Activated CD4-positive, alpha-beta T cell treated with anti-CD3 and anti-CD28 coated beads, Interleukin-2, amount 50 U/mL, for 48 hours (primary cell): ENCODE measurements at regions not wholly inside any gene's neighbourhood (a gene's known extent, or its start where the extent isn't known, plus 50 kb on each side); places are given as distances from the start of the nearest gene placed in this dataset.

Source experiments
- DNase-seq, 2 experiments: peaks; one replicate each; pipeline ENCODE4 v3.0.0-alpha.2; 2020

DNA sequence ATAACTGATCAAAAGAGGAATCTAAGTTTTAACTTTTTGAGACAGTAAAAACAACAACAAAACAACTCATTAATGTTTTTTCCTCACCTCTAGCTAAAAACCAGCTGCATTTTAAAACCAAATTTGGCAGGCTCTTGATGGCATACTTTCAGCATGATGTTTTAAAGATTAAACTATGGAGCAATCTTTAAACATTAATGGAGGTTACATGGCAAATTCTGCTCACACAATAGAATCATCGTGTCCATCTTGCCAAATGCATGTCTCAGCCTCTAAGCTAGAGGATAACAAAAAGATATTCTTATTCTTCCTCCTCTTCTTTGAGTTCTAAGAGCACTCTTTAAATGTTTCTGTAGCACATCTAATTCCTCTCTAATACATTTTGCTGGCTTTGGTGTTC, 579.8 kb upstream of the PKN2 start:
- no peak for DNase-seq

DNA sequence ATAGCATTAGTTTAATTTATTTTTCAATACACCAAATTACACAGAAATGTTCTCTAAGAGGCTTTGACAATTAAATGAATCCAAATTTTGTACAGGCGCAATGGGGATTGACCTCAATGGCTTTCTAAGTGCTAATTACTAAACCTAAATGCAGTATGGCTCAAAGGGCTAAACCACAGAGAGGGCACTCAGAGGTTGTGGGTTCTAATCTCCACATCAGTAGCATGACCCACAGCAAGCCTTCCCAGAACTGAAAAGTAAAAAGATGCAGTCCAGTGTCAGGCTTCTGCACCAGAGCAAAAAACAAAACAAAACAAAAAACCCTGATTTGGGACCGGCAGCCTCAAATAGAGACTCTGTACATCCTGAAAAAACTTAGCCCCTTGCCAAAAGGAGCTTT, 579.2 kb upstream of the PKN2 start:
- DNase-seq: no peak

DNA sequence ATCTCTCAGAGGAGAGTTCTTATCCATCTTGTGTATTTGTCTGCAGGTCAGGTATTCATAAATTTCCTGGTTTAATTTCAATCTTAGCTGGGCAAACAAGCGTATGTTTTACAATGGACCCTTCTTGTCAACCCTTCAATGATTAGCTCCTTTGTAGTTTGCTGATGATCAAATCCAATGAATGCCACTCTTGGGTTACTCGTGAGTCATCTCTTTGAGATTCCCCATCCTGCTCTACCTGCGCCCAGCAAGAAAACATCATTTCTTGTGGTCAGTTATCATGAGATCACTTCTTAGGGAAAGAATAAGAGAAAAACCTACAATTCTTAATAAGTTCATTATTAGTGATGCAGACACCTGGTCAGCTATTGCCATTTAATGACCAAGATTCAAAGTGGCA, 572.3 kb upstream of the PKN2 start:
- no peak for DNase-seq

DNA sequence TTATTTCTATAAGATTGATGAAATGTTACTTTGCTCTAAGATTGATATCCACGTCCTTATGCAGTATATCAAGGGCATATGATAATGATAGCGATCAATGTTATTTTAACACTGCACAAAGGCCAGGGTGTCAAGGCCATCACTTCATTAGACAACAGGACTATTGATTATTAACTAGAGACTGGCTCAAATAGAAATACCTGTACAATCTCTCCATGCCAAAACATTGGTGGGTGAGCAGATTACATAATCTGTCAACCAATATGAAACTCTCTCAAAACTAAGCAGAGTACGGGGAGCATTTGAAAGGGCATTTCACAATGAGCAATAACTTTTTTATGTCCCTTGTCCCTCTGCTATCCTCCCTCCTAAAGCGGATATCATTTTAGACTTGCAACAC, 566.5 kb upstream of the PKN2 start:
- no peak for DNase-seq

DNA sequence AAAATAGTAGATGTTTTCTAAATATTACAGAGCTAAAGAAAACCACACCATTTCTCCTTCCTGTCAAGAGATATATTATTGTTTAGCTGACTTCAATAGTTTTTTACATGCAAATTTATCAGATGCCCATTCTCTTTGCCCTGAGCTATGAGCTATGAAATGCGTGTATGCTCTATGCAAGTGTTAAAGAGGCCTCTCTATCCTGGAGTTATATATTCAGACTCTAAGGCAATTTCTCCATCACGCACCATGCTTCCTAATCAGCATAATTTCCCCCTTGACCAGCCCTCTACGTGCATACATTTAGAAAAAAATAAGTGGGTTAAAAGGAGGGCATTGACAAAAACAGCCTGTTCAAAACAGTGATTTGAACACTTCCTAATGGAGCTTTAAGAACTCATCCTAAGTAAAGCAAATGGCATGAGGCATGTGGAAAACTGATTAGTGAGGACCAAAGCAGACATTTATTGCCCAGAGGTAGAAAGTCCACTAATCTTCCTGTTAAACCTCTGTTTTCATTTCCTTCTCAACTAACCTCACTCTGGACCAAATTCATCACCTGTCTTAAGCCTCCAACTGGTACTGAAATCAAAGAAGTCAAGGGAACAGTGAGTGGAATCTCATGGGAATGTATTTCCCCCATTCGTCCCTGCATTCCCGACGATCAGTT, 565.8 kb upstream of the PKN2 start:
- DNase-seq: no peak

DNA sequence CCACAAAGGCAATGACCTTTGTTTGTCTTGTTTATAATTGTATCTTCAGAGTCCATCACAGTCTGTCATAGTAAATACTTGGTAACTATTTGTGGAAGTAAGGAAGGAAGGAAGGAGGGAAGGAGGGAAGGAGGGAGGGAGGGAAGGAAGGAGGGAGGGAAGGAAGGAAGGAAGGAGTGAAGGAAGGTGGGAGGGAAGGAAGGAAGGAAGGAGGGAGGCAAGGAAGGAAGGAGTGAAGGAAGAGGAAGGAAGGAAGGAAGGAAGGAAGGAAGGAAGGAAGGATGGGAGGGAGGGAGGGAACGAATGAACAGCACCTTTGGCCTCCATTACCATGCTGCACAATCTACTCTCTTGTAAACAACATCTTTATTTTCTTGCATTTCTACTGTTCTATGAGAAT, 559.5 kb upstream of the PKN2 start:
- DNase-seq: no peak

DNA sequence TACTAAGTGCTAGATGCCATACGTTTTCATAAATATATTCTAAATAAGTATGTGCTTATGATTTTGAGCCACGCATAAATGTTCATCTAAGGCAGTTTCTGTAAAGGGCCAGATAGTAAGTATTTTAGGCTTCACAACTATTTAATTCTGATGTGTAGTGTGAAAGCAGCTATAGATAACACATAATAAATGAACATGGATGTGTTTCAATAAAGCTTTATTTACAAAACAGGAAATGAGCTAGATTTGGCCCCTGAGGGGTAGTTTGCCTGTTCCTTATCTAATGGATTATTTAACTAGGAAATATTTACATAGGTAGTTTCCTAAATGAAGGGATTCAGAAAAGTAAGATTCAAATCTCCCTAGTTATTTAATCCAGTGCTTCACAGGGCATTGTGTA, 557.6 kb upstream of the PKN2 start:
- DNase-seq: no peak

DNA sequence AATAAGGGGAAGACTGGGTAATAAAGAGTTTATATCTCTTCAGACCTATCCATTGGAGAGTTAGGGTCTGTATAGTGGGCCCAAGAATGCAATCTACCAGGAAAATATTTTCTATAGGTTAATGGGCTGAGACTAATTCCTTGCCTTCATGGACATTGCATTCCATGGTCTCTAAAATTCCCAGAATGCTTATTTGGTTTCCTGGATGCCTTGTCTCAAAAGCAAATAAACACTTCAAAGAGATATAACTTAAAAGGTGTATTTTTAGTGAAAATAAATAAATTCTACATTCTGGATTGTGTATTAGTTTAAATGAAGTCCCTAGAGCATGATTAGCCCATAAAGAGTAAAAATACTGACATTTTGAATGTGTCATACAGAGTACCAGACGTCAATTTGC, 550.1 kb upstream of the PKN2 start:
- DNase-seq: no peak

DNA sequence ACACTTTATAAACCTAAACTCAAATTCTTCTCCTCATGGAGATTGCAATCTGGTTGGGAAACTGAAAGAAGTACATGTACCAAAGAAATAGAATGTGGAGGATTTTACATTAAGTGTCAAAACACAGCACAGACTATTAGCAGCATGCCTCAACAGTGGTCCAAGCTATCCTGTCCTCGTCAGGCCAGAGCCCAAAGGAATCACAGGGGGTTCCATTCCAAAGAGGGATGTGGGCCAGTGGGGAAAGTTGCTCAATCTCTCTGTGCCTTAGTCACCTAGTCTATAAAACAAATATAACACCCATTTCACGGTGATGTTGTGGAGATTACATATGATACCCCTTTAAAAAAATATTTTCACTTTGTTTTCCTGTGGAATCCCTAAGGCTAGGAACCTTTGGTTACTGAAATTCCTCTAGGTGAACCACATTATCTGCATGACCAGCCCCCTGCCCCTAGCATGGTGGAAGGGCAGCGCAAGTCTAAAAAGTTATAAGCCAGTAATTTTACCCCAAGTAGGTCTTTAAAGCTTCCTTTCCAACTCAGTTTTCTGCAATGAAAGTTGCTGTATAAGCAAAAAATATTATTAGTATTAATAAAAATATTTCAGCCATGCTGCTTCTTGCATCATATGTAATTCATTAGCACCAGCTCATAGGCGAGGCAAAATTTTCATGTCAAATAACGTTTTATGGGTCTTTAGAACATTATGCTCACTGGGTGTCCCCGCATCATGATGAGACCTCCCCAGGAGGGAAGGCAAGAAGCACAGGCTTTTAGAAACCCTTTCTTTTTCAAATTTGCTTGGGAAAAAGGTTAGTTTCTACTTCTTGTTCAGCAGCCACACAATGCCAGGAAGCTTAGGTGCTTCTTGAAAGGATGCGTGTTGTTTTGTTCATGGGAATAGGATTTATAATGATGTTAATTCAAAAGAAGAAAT, 548.8 kb upstream of the PKN2 start:
- no peak for DNase-seq

DNA sequence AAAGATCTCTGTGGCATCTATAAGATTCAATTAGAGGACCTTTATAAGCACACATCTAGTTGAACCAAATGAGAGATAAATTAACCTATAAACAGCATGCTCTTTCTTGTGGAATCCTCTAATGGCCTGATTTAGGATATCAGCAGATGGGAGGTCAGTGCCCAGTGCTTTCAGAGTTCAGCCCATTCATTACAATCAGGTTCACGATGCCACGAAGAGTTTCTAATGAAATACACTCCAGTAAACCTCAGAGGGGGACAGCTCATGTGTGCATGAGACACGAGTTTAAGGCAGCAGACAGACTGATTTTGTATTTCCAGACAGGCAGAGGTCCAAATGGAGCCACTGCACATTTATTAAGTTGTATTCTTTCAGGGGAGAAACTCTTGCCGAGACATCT, 544.4 kb upstream of the PKN2 start:
- DNase-seq: no peak

DNA sequence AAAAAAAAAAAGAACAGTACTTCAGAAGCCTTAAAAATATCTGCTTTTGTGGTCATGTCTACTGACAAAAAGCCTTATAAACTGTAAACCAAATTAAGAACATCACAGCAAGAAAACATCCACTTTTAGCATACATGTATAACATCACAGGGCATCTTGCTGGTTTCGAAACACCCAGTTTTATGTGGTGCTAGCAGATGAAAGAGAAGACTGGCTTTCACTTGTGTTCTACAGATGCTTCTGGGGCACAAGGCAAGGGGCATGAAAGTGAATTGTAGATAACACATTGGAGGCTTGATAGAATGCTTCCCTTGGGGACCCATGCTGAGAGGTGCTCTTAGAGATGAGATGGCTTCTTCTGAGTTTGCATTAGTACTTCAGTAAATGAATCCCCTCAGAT, 543.7 kb upstream of the PKN2 start:
- no peak for DNase-seq

DNA sequence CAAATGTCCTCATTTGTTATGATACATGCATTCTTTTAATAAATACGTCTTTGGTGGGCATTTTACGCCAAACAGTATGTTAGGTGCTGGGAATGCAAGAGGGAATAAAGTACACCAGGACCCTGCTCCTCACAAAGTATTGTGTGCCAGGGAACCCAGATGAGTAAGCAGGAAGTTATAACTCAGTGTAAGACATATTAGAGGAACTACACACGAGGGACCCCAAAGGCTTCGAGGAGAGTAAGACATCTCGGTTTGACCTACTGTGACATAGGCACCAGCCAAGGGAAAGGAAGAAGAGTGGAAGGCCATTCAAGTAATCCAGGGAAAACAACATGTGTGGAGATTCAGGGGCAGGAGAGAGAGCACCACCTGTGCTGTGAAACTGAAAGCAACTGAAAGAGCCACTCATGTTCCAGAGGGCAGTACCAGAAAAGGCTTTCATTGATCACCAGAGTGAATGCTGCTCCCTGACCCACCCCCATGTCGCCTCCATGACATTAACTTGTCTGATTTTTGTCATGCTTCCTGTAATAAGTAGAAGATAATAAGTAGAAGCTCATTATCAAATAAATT, 542.5 kb upstream of the PKN2 start:
- no peak for DNase-seq

DNA sequence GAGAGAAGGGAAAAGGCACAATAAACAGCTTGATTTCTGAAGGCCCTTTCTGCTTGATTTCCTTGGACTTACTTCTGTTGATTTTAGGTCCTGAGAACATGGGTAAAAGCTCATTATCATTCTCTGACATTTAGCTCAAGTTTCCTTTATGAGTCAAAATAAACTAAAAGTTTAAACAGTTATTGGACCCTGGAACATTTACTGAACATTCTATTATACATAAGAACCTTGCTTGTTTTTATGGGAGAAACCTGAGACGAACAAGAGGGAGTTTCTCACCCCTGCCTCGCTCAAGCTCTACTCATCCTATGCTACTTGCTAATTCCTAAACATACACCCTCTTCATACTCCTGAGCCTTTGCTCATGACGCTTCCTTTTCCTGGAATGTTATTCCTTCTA, 538.3 kb upstream of the PKN2 start:
- DNase-seq: no peak

DNA sequence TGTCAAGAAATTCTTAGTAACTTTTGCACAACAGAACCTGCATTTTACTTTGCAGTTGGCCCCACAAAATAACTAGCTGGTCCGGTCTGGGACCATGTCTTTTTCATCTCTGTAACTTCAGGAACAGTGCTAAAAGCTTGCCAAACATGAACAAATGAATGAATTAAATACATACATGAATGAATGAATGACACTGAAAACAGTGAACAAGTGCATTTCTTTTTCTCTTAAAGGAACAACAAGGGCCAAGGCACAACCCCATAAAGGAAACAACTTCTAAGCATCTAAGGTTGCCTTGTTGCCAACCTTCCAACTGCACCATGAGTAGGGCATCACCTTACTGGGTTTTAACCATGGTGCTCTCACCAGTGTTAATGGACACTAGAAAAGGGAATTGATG, 534.4 kb upstream of the PKN2 start:
- DNase-seq: no peak

DNA sequence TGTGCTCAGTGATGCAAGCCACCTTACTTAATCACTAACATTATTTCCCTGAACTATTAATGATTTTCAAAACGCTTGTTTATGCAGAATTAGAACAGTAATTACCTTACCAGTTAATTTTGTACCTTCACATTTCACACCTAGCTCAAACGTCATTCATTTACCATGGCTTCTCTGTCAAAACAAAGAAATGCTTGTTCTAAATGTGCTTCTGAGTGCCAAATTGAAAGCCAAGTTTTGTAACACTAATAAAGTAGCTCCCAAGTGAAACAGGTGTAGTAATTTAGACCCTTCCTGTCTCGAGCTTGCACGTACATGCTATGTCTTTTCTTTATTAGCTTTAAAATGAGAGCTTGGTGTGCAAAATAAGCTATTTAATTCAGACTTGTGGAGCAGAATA, 533.7 kb upstream of the PKN2 start:
- no peak for DNase-seq

DNA sequence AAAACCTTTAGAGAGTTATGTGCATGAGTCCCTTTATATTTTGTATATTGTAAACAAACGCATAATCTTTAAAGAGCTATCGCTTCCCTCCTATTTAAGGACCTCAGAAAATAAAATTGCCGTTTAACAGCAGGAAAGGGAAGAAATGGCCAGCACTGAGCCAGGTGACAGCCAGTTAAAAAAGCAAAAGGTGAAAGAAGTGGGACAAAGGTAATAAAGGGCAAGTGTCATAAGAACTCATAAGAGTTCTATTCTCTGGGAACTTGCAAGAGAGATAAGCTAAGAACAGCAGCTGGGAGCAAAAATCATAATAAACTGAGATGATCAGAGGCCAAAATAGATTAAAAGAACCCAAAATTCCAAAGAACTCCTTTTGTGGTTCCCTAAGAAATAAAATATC, 520.9 kb upstream of the PKN2 start:
- DNase-seq: no peak

DNA sequence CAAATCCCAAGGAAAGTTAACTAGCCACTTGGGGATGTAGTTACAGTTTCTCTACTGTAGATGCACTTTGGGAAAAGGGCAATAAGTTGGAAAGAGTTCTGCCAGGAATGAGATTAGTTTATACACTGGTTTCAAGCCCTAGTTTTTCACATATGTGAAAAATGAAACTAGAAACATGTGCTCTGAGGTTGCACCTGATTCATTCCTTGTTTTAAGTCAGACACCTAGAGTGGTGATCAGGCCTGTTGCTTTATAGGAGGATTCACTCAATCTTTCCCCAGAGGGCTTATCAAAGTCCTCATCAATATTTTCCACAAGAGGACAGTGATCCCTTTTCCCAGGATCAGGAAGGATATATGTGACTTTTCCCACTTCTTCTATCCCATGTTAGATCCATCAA, 515.9 kb upstream of the PKN2 start:
- DNase-seq: no peak

DNA sequence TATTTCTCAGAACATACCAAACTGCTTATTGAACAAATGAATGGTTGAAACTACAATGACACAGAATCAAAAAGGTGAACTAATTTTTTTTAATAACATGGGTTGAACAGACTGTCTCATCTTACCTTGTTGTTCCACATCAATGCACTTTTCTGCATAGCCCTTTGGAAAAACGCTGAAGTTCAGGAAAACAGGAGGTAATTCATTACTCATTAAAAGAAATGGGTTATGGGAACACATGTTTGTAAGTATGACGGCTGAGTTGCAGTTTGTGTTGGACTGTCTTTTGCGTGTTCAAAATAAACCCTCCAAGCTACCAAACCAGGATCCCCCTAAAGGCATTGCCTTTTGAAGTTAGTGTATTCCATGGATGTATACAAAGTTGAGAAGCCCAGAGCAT, 514.9 kb upstream of the PKN2 start:
- no peak for DNase-seq

DNA sequence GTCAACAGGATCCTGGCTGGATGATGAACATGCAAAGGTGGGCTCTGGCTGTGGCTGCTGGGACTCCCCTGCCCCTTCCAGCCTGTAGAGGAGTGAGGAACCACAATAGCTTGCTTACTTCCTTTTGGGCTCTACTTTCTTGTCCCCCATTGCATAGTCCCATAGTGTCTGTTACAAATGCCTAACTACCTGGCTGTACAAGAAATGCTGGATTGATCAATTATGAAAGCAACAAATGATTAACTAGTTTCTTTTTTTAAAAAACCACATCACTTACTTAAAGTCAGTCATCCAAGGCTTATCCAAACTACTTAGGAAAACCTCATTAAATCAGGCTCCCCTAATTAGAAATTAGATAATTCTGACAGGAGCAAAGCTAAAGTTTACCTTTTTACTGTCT, 514.1 kb upstream of the PKN2 start:
- no peak for DNase-seq

DNA sequence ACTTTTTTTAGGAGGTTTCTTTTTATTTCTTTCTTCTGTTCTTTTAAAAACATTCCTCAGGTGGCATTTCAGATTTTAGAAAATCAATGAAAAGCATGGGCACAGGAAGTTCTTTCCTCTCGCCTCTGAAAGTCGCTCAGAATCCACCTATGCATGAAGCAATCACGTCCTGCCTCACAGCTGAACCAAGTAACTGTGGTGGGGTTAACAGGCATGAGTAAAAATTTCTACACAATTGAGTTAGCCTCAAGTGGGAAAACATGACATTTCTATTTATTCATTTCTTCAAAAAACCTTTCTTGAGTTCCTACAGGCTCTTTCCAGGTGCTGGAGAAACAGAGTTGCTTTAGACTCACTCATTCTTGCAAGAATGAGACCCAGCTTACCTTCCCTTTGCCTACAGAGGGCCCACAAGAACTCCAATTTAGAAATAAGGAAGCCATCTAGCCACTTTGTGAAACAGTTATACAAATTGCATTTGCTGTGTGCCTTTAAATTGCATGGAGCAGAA, 508.9 kb upstream of the PKN2 start:
- no peak for DNase-seq

DNA sequence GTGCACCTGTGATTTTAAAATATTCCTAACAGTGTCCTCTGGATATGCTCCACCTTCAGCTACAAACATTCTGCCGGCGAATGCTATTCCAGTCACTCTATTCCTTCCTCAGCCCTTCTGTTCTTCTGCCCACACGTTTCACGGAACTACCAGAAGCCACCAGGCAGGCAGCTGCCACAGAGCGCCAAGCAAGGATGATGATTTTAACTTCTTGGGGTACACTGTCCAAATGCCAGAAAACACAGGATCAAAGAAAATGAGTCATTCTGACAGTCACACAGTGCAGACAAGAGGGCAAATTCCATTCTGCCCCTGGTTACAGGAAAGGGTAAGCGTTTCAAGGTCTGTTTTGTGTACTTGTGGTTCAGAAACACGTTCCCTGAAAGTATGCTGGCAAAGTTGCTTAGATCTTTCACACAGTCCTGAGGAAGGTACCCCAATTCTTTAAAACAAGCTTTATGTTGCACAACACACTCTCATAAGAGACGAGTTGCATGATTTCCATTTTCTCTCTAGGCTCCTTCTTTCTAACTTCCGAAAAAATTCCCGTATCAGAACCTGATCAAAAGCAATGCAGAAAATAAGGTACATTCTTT, 508.3 kb upstream of the PKN2 start:
- DNase-seq: no peak

DNA sequence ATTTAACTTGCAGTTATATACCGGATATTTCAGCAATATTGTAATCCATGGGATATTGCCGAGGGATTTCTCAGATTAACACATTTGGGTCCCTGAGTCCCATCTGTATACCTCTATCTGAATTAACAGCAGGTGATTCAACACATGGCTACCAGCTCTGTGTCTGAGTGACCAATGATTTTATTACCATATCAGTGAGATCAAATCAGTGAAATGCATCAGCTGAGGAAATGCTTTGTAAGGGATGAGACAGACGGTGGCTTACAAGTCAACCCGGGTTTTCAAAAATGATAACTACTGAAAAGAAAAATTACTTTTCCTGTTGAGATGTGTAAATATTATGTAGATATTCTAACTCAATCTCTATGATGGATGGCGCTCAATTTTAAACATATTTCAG, 504.1 kb upstream of the PKN2 start:
- no peak for DNase-seq

DNA sequence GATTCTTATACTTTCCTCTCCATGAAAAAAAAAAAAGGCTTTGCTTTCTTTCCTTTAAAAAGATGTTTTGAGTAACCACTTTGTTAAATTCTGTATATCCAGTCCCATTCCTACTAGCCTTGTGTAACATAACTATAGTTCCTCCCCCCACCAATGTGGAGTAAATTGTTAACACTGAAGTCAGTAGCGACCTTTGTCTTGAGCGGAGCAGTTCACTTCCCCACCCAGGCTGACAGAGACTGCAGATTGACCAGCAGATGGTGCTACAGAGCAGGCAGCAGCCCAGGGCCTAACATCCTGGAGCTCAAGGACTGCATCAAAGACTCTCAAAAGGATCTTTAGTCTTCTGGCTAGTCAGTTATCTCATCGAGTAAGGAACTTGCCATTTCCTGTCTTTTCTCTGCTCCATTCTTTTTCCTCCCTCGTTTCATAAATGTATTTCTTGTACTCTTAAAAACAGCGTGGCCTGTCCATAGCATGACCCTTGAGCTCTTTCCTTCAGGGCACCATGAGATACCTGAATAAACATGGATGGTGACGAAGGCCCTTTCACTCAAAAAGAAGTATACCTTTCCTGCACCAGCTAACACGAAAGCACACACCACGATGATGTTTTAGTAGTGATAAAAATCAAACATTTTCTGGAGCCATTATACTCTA, 503.5 kb upstream of the PKN2 start:
- peak; percentile 55 to 65 for DNase-seq
